ENCODE measurements at regions not wholly inside any gene's neighbourhood (a gene's known extent, or its start where the extent isn't known, plus 50 kb on each side); places are given as distances from the start of the nearest gene placed in this dataset.

DNA sequence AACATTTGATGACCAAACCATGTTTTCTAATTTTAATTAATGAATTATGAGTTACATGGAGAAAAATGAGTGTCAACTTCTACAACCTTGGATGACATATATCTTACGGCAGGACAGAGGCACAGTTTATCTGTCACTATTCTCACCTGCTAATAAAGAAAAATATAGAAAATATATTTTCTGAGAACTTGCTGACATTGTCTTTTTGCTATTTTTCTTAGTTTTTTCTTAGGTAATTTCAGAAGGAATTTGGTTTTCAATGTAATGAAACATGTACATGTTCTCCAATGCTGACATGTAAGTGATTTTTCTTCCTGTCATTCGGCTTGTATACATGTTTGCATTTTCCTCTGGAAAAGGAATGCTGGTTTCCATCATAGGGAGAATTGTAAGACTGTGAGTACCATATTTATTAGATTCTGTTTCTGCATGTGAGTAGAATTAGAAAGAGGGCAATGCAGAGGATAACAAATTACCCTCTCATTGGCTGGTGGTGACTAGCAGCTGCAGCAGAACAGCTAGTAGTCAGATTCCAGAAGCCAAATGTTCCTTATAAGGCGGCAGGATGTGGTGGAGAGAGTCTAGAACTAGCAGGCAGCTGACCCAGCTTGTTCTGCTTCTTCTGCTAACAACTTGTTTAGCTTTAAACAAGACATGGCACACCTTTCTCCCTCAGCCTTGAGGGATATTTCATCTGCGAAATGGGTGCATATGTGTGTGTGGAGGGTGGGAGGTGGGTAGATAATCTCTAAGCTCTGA lies 132.8 kb upstream of the SPACA1 start:
- Histone ChIP-seq H3K27me3 (ENCODE audit: control insufficient read depth in 2 of 2, insufficient read depth in 2 of 2, low read length in 2 of 2) (no peaks in the 10 kb centered on the region), H3K4me3 (ENCODE audit: low read length in 2 of 2) (no peak overlapping the region), H3K4me1 (ENCODE audit: control insufficient read depth in 2 of 2, insufficient read depth in 2 of 2, low read length in 2 of 2) (no peaks in the 10 kb centered on the region)

DNA sequence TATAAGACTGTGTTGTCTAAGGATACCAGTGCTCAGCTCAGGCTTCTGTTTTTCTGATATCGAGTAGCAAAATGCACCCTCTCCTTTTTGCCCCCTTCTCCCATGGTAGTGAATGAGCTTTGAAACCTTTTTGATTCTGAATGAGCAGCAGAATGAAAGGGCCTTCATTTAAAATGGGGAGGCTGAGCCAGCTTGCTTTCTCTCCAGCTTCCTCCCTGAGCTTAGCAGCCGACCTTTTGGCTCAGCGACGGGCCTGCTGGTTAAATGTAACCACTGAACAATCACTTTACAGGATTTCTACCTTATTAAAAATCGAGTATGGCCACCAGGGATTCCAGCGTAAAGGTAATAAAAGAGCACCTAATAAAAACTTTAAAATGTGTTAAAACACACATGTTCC lies 133.7 kb upstream of the SPACA1 start:
- no peaks in the 10 kb centered on the region for H3K9me3 ChIP-seq (ENCODE audit: control insufficient read depth in 2 of 2, low read length in 2 of 2)
- no peaks in the 10 kb centered on the region for H3K27me3 ChIP-seq (ENCODE audit: control insufficient read depth in 2 of 2, insufficient read depth in 2 of 2, low read length in 2 of 2)
- no peak overlapping the region for H3K27ac ChIP-seq (ENCODE audit: low read depth in 2 of 2, low read length in 2 of 2)
- H3K9ac ChIP-seq (ENCODE audit: low read depth in 1 of 2, low read length in 2 of 2): no peak overlapping the region
- H3K36me3 ChIP-seq (ENCODE audit: control insufficient read depth in 2 of 2, insufficient read depth in 2 of 2, low read length in 2 of 2): no peaks in the 10 kb centered on the region
- no peaks in the 10 kb centered on the region for H3K4me1 ChIP-seq (ENCODE audit: control insufficient read depth in 2 of 2, insufficient read depth in 2 of 2, low read length in 2 of 2)
- no peak overlapping the region for H3K4me3 ChIP-seq (ENCODE audit: low read length in 2 of 2)

More for the DNA sequence above, 132.8 kb upstream of the SPACA1 start:
- Histone ChIP-seq H3K27ac (ENCODE audit: low read depth in 2 of 2, low read length in 2 of 2) (no peak overlapping the region), H3K9me3 (ENCODE audit: control insufficient read depth in 2 of 2, low read length in 2 of 2) (no peaks in the 10 kb centered on the region), H3K9ac (ENCODE audit: low read depth in 1 of 2, low read length in 2 of 2) (no peak overlapping the region), H3K36me3 (ENCODE audit: control insufficient read depth in 2 of 2, insufficient read depth in 2 of 2, low read length in 2 of 2) (no peaks in the 10 kb centered on the region)

DNA sequence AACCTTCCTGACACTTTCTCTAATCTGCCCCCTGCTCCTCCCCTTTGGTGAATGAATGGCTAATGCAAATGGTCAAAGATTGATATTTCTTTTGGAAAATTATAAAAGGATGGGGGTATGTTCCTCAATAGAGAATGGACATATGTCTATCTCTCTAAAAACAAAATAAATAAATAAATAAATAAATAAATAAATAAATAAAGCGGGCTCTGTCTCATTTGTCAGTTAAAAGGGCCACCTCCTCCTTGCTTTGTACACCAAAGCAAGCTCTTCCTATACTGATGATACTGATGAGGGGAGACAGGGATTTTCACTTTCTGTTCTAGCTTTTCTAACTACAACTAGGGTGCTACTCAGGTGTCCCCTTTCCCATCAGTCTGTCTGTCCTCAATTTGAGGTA lies 135.5 kb upstream of the SPACA1 start:
- H3K4me1 ChIP-seq (ENCODE audit: control insufficient read depth in 2 of 2, insufficient read depth in 2 of 2, low read length in 2 of 2): no peaks in the 10 kb centered on the region
- no peak overlapping the region for H3K27ac ChIP-seq (ENCODE audit: low read depth in 2 of 2, low read length in 2 of 2)
- no peak overlapping the region for H3K4me3 ChIP-seq (ENCODE audit: low read length in 2 of 2)
- no peaks in the 10 kb centered on the region for H3K27me3 ChIP-seq (ENCODE audit: control insufficient read depth in 2 of 2, insufficient read depth in 2 of 2, low read length in 2 of 2)
- no peak overlapping the region for H3K9ac ChIP-seq (ENCODE audit: low read depth in 1 of 2, low read length in 2 of 2)
- H3K9me3 ChIP-seq (ENCODE audit: control insufficient read depth in 2 of 2, low read length in 2 of 2): no peaks in the 10 kb centered on the region
- H3K36me3 ChIP-seq (ENCODE audit: control insufficient read depth in 2 of 2, insufficient read depth in 2 of 2, low read length in 2 of 2): no peaks in the 10 kb centered on the region

GRCh38 chr6:87909849-87910248 lies 137.8 kb upstream of the SPACA1 start:
- H3K27me3 ChIP-seq (ENCODE audit: control insufficient read depth in 2 of 2, insufficient read depth in 2 of 2, low read length in 2 of 2): no peaks in the 10 kb centered on the region

DNA sequence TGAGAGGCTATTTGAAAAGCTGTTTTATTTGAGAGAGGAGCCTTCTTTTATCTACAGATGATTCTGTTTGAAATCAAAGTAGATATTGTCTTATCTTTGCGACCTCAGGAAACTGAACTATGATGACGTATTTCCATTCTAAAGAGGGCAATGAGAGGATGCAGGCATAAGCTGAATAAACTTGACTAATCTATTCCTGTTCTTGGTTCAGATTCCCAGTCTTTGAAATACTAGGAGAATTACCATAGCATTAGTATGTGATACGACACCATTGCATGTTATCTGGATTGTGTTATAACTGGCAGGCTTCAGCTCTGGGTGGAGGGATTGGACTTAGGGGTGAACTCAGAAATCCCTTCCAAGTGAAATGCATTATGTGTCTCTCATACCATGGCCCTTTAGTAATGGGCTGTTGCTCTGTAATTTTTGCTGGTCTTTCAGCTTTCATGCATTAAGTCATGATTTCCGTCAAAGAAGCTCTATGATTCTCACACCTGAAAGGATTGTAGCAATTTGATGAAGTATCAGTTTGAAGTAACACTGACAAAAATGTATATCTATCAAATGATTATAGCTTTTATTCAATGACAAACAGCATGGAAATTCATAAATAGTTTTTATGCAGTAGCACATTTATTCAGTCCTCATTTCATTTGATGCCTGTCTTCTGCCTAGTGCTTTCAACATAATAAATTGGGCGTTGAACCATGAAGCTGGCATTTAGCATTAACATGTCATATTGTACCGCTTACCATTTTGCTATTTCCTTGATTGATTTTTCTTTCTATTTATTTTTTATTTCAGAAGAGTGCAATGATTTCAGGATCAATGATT lies 138.4 kb upstream of the SPACA1 start:
- Histone ChIP-seq H3K9ac (ENCODE audit: low read depth in 1 of 2, low read length in 2 of 2) (no peak overlapping the region), H3K27me3 (ENCODE audit: control insufficient read depth in 2 of 2, insufficient read depth in 2 of 2, low read length in 2 of 2) (no peaks in the 10 kb centered on the region), H3K9me3 (ENCODE audit: control insufficient read depth in 2 of 2, low read length in 2 of 2) (no peaks in the 10 kb centered on the region), H3K4me3 (ENCODE audit: low read length in 2 of 2) (no peak overlapping the region), H3K4me1 (ENCODE audit: control insufficient read depth in 2 of 2, insufficient read depth in 2 of 2, low read length in 2 of 2) (no peaks in the 10 kb centered on the region), H3K36me3 (ENCODE audit: control insufficient read depth in 2 of 2, insufficient read depth in 2 of 2, low read length in 2 of 2) (no peaks in the 10 kb centered on the region), H3K27ac (ENCODE audit: low read depth in 2 of 2, low read length in 2 of 2) (no peak overlapping the region)

More at GRCh38 chr6:87909849-87910248, 137.8 kb upstream of the SPACA1 start:
- H3K36me3 ChIP-seq (ENCODE audit: control insufficient read depth in 2 of 2, insufficient read depth in 2 of 2, low read length in 2 of 2): no peaks in the 10 kb centered on the region
- H3K9me3 ChIP-seq (ENCODE audit: control insufficient read depth in 2 of 2, low read length in 2 of 2): no peaks in the 10 kb centered on the region
- H3K4me1 ChIP-seq (ENCODE audit: control insufficient read depth in 2 of 2, insufficient read depth in 2 of 2, low read length in 2 of 2): no peaks in the 10 kb centered on the region
- H3K9ac ChIP-seq (ENCODE audit: low read depth in 1 of 2, low read length in 2 of 2): no peak overlapping the region
- no peak overlapping the region for H3K27ac ChIP-seq (ENCODE audit: low read depth in 2 of 2, low read length in 2 of 2)
- H3K4me3 ChIP-seq (ENCODE audit: low read length in 2 of 2): no peak overlapping the region

- H3K9ac ChIP-seq (ENCODE audit: low read depth in 1 of 2, low read length in 2 of 2): no peak overlapping the region
- H3K4me1 ChIP-seq (ENCODE audit: control insufficient read depth in 2 of 2, insufficient read depth in 2 of 2, low read length in 2 of 2): no peaks in the 10 kb centered on the region
- peak overlapping the region in 1 of 2 donors; percentile 21 for H3K27ac ChIP-seq (ENCODE audit: low read depth in 2 of 2, low read length in 2 of 2)
- H3K9me3 ChIP-seq (ENCODE audit: control insufficient read depth in 2 of 2, low read length in 2 of 2): no peaks in the 10 kb centered on the region
- no peaks in the 10 kb centered on the region for H3K27me3 ChIP-seq (ENCODE audit: control insufficient read depth in 2 of 2, insufficient read depth in 2 of 2, low read length in 2 of 2)
- no peaks in the 10 kb centered on the region for H3K36me3 ChIP-seq (ENCODE audit: control insufficient read depth in 2 of 2, insufficient read depth in 2 of 2, low read length in 2 of 2)
- H3K4me3 ChIP-seq (ENCODE audit: low read length in 2 of 2): no peak overlapping the region
These were observed 140.1 kb upstream of the SPACA1 start for GRCh38 chr6:87907521-87907920.

DNA sequence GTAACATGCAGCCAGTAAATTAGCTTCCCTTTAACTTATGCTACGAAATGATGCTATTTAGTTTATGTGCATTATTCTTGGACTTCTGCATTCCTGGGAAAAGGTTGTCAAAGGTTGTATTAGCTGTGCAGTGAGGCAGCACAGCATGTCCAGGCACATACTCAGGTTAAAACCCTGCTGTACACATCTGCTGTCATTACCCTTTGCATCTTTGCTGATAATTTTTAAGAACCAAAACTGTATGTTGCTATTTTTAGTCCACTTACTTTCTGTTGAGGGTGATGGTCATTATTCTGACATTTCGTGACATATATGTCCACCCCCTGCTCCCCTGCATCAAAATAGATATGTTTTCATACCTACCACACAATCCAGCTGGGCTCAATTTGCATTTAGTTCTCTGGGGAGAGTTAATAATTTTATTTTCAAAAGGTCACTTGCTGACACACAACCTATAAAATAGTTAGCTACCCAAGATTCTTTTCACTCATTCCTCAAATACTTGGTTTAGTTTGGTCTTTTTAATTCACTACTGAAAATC lies 142.5 kb upstream of the SPACA1 start:
- no peaks in the 10 kb centered on the region for H3K27me3 ChIP-seq (ENCODE audit: control insufficient read depth in 2 of 2, insufficient read depth in 2 of 2, low read length in 2 of 2)
- no peak overlapping the region for H3K4me3 ChIP-seq (ENCODE audit: low read length in 2 of 2)
- H3K4me1 ChIP-seq (ENCODE audit: control insufficient read depth in 2 of 2, insufficient read depth in 2 of 2, low read length in 2 of 2): no peaks in the 10 kb centered on the region

GRCh38 chr6:87904011-87904410 lies 143.6 kb upstream of the SPACA1 start:
- H3K4me3 ChIP-seq (ENCODE audit: low read length in 2 of 2): no peak overlapping the region
- no peaks in the 10 kb centered on the region for H3K9me3 ChIP-seq (ENCODE audit: control insufficient read depth in 2 of 2, low read length in 2 of 2)
- H3K9ac ChIP-seq (ENCODE audit: low read depth in 1 of 2, low read length in 2 of 2): no peak overlapping the region
- no peaks in the 10 kb centered on the region for H3K36me3 ChIP-seq (ENCODE audit: control insufficient read depth in 2 of 2, insufficient read depth in 2 of 2, low read length in 2 of 2)
- H3K27ac ChIP-seq (ENCODE audit: low read depth in 2 of 2, low read length in 2 of 2): no peak overlapping the region
- no peaks in the 10 kb centered on the region for H3K4me1 ChIP-seq (ENCODE audit: control insufficient read depth in 2 of 2, insufficient read depth in 2 of 2, low read length in 2 of 2)
- H3K27me3 ChIP-seq (ENCODE audit: control insufficient read depth in 2 of 2, insufficient read depth in 2 of 2, low read length in 2 of 2): no peaks in the 10 kb centered on the region

More for the DNA sequence above, 142.5 kb upstream of the SPACA1 start:
- H3K36me3 ChIP-seq (ENCODE audit: control insufficient read depth in 2 of 2, insufficient read depth in 2 of 2, low read length in 2 of 2): no peaks in the 10 kb centered on the region
- no peaks in the 10 kb centered on the region for H3K9me3 ChIP-seq (ENCODE audit: control insufficient read depth in 2 of 2, low read length in 2 of 2)
- no peak overlapping the region for H3K9ac ChIP-seq (ENCODE audit: low read depth in 1 of 2, low read length in 2 of 2)
- H3K27ac ChIP-seq (ENCODE audit: low read depth in 2 of 2, low read length in 2 of 2): peak overlapping the region in 1 of 2 donors; percentile 6

DNA sequence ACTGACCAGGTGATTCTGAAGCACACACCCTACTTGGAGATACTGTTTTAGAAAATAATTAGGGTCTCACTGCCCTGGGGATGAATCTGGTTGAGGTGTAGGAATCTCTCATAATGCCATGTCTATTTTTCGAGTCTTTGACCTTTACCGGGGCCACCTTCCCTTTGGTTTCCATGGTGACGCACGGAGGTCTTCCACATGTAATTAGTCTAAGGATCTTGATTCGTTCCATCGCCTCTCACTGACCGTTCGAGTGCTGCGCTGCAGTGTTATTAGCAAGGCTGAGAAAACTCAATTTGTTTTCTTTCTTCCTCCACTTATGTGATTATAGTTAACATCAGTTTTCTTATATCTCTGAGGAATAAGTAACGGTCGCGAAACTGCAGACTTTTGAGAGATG lies 144.3 kb upstream of the SPACA1 start:
- Histone ChIP-seq H3K27me3 (ENCODE audit: control insufficient read depth in 2 of 2, insufficient read depth in 2 of 2, low read length in 2 of 2) (no peaks in the 10 kb centered on the region), H3K9me3 (ENCODE audit: control insufficient read depth in 2 of 2, low read length in 2 of 2) (no peaks in the 10 kb centered on the region), H3K4me1 (ENCODE audit: control insufficient read depth in 2 of 2, insufficient read depth in 2 of 2, low read length in 2 of 2) (no peaks in the 10 kb centered on the region), H3K36me3 (ENCODE audit: control insufficient read depth in 2 of 2, insufficient read depth in 2 of 2, low read length in 2 of 2) (no peaks in the 10 kb centered on the region), H3K9ac (ENCODE audit: low read depth in 1 of 2, low read length in 2 of 2) (no peak overlapping the region), H3K4me3 (ENCODE audit: low read length in 2 of 2) (no peak overlapping the region), H3K27ac (ENCODE audit: low read depth in 2 of 2, low read length in 2 of 2) (no peak overlapping the region)

- Histone ChIP-seq H3K4me3 (ENCODE audit: low read length in 2 of 2) (no peak overlapping the region), H3K4me1 (ENCODE audit: control insufficient read depth in 2 of 2, insufficient read depth in 2 of 2, low read length in 2 of 2) (no peaks in the 10 kb centered on the region), H3K27ac (ENCODE audit: low read depth in 2 of 2, low read length in 2 of 2) (no peak overlapping the region)
These were observed 145.3 kb upstream of the SPACA1 start for GRCh38 chr6:87902383-87902782.

More at GRCh38 chr6:87902383-87902782, 145.3 kb upstream of the SPACA1 start:
- H3K9ac ChIP-seq (ENCODE audit: low read depth in 1 of 2, low read length in 2 of 2): no peak overlapping the region
- H3K9me3 ChIP-seq (ENCODE audit: control insufficient read depth in 2 of 2, low read length in 2 of 2): no peaks in the 10 kb centered on the region
- no peaks in the 10 kb centered on the region for H3K36me3 ChIP-seq (ENCODE audit: control insufficient read depth in 2 of 2, insufficient read depth in 2 of 2, low read length in 2 of 2)
- H3K27me3 ChIP-seq (ENCODE audit: control insufficient read depth in 2 of 2, insufficient read depth in 2 of 2, low read length in 2 of 2): no peaks in the 10 kb centered on the region
